ENCODE measurements at regions not wholly inside any gene's neighbourhood (a gene's known extent, or its start where the extent isn't known, plus 50 kb on each side); places are given as distances from the start of the nearest gene placed in this dataset.

GRCh38 chr4:111664308-111664945 is 480.8 kb upstream of the FAM241A start:
- no peaks in the 10 kb centered on the region for H3K36me3 ChIP-seq
- ATAC-seq (no peak), DNase-seq (no peak)
- H3K9me3 ChIP-seq = no peaks in the 10 kb centered on the region
- H3K4me3 ChIP-seq = no peak overlapping the region
- no peaks in the 10 kb centered on the region for H3K27me3 ChIP-seq
- TF ChIP-seq, protein P1, sequence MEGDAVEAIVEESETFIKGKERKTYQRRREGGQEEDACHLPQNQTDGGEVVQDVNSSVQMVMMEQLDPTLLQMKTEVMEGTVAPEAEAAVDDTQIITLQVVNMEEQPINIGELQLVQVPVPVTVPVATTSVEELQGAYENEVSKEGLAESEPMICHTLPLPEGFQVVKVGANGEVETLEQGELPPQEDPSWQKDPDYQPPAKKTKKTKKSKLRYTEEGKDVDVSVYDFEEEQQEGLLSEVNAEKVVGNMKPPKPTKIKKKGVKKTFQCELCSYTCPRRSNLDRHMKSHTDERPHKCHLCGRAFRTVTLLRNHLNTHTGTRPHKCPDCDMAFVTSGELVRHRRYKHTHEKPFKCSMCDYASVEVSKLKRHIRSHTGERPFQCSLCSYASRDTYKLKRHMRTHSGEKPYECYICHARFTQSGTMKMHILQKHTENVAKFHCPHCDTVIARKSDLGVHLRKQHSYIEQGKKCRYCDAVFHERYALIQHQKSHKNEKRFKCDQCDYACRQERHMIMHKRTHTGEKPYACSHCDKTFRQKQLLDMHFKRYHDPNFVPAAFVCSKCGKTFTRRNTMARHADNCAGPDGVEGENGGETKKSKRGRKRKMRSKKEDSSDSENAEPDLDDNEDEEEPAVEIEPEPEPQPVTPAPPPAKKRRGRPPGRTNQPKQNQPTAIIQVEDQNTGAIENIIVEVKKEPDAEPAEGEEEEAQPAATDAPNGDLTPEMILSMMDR (IDR thresholded peaks at IDR 0.05 in 4 of 5, conservative IDR thresholded peaks at IDR 0.05 in 1 of 5) = no peak
- TF ChIP-seq POLR2A (IDR thresholded peaks at IDR 0.05) = no peak
- no peak overlapping the region for H3K27ac ChIP-seq
- H3K4me1 ChIP-seq = no peaks in the 10 kb centered on the region
- intact Hi-C loops (cut with DNase I; ENCODE audit: low total_unique reads) (no loop called here), in situ Hi-C loops (cut with MboI; ENCODE audit: low sequenced_read_pairs in 4 of 4) (loop anchor here in 1 of 4 donors (25.0 kb wide), 1 partner anchor 373 kb away; no protein-coding TSS in a partner anchor)

GRCh38 chr4:111666826-111667360 is 478.4 kb upstream of the FAM241A start:
- ATAC-seq = no peak
- in situ Hi-C loops (cut with MboI; ENCODE audit: low sequenced_read_pairs in 4 of 4) = loop anchor here in 1 of 4 donors (25.0 kb wide), 1 partner anchor 370 kb away; no protein-coding TSS in a partner anchor
- H3K27ac ChIP-seq = no peak overlapping the region

DNA sequence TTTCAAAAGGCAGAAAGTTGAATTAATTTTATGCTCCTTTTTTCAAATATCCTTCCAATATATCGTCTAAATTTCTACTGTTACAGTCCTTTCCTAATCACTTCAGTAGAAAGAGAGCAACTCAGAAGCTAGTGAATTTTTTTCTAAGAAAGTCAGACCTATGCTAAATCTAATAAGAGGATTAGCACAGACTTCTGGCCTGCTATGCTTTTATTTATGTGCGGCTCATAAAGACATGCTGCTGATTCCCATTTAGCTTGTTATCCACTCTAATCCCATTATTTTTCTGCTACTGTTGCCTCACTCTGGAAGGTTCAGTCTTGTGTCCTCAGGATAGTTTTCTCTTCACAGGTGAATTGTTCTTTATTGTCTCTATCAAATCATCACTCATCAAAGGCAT is 473.5 kb upstream of the FAM241A start:
- no peak overlapping the region for H3K4me3 ChIP-seq
- ATAC-seq (no peak), DNase-seq (no peak)
- H3K27me3 ChIP-seq = no peaks in the 10 kb centered on the region
- H3K4me1 ChIP-seq = no peaks in the 10 kb centered on the region
- intact Hi-C loops (cut with DNase I; ENCODE audit: low total_unique reads) = no loop called here
- H3K36me3 ChIP-seq = no peaks in the 10 kb centered on the region
- TF ChIP-seq, protein P1 (IDR thresholded peaks at IDR 0.05 in 4 of 5, conservative IDR thresholded peaks at IDR 0.05 in 1 of 5) = no peak
- no peak for TF ChIP-seq POLR2A (IDR thresholded peaks at IDR 0.05)
- in situ Hi-C loops (cut with MboI; ENCODE audit: low sequenced_read_pairs in 4 of 4) = loop anchor here in 1 of 4 donors (25.0 kb wide), 1 partner anchor 366 kb away; no protein-coding TSS in a partner anchor
- no peak overlapping the region for H3K27ac ChIP-seq
- H3K9me3 ChIP-seq = no peaks in the 10 kb centered on the region

More at GRCh38 chr4:111666826-111667360, 478.4 kb upstream of the FAM241A start:
- no peak for TF ChIP-seq POLR2A (IDR thresholded peaks at IDR 0.05)
- TF ChIP-seq, protein P1 (IDR thresholded peaks at IDR 0.05 in 4 of 5, conservative IDR thresholded peaks at IDR 0.05 in 1 of 5) = no peak
- H3K4me3 ChIP-seq = no peak overlapping the region
- no peaks in the 10 kb centered on the region for H3K4me1 ChIP-seq
- no peaks in the 10 kb centered on the region for H3K27me3 ChIP-seq
- no peaks in the 10 kb centered on the region for H3K9me3 ChIP-seq
- intact Hi-C loops (cut with DNase I; ENCODE audit: low total_unique reads) = no loop called here
- DNase-seq = no peak
- no peaks in the 10 kb centered on the region for H3K36me3 ChIP-seq

DNA sequence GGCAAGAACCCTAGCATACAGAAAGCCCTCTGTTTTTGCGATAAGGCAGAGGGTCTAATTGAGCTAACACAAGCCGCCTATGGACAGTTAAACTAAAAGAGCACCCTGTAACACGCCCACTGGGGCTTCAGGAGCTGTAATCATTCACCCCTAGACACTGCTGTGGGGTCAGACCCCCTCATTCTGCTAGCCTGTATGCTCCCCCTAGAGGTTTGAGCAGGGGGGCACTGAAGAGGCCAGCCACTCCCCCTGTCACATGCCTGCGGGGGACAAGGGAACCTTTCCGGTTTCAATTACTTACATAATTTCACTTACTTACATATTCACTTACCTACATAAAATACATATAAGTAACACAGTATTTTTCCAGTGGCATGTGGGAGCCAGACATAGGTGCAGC is 469.5 kb upstream of the FAM241A start:
- intact Hi-C loops (cut with DNase I; ENCODE audit: low total_unique reads) (no loop called here), in situ Hi-C loops (cut with MboI; ENCODE audit: low sequenced_read_pairs in 4 of 4) (no loop called here)
- Histone ChIP-seq H3K4me3 (no peak overlapping the region), H3K4me1 (no peaks in the 10 kb centered on the region), H3K36me3 (no peaks in the 10 kb centered on the region), H3K27ac (no peak overlapping the region), H3K9me3 (no peaks in the 10 kb centered on the region), H3K27me3 (no peaks in the 10 kb centered on the region)
- DNase-seq (no peak), ATAC-seq (no peak)
- TF ChIP-seq POLR2A (IDR thresholded peaks at IDR 0.05) = no peak
- TF ChIP-seq, protein P1 (IDR thresholded peaks at IDR 0.05 in 4 of 5, conservative IDR thresholded peaks at IDR 0.05 in 1 of 5) = no peak
